Tibial artery (tissue), 4 donors: ENCODE measurements at regions not wholly inside any gene's neighbourhood (a gene's known extent, or its start where the extent isn't known, plus 50 kb on each side); places are given as distances from the start of the nearest gene placed in this dataset.

Experiments used
- DNase-seq, 2 donors: peaks; one replicate each; pipeline ENCODE4 v3.0.0-alpha.2; 2019
- H3K27ac ChIP-seq, 2 donors: fragments of 200-600 bp; sonication (generic) in 1 of 2; 1 replicate in 1 of 2; 2 replicates in 1 of 2; pipeline ENCODE4 v1.5.1; 2018 to 2019; ENCODE audit warnings: mild to moderate bottlenecking in 1 of 2
- H3K27me3 ChIP-seq, 2 donors: fragments of 200-600 bp; sonication (generic) in 1 of 2; one replicate each; pipeline versions ENCODE4 v1.5.1 to v1.6.0; 2016 to 2019
- H3K36me3 ChIP-seq, 3 donors: fragments of 200-600 bp; sonication (generic) in 2 of 3; one replicate each; pipeline ENCODE4 v1.5.1; 2016 to 2019; ENCODE audit warnings: mild to moderate bottlenecking in 2 of 3
- H3K4me1 ChIP-seq, 4 donors: fragments of 200-600 bp; sonication (generic) in 2 of 4; 1 replicate in 3 of 4; 2 replicates in 1 of 4; pipeline ENCODE4 v1.5.1; 2016 to 2019
- H3K4me3 ChIP-seq, 2 donors: fragments of 200-600 bp; sonication (generic) in 1 of 2; 1 replicate in 1 of 2; 2 replicates in 1 of 2; pipeline ENCODE4 v1.5.1; 2018 to 2019; ENCODE audit warnings: mild to moderate bottlenecking in 2 of 2
- H3K9me3 ChIP-seq, 3 donors: fragments of 200-600 bp; sonication (generic) in 1 of 3; one replicate each; pipeline ENCODE4 v1.5.1; 2016 to 2019
- intact Hi-C: fragments of 100-400 bp; cut with DNase I; formaldehyde crosslinking; loops from one replicate; pipeline ENCODE4 v1.15.0; 2023; ENCODE audit warnings: low total_unique reads
- TF ChIP-seq, protein P1 (sequence below), 2 experiments: fragments of 200-600 bp in 1 of 2; fragments of 450-650 bp in 1 of 2; IDR thresholded peaks; one replicate each; pipeline ENCODE4 v1.5.1; 2017 to 2019; ENCODE audit warnings: antibody characterized with exemption in 2 of 2, mild to moderate bottlenecking in 1 of 2, moderate library complexity in 1 of 2

DNA sequence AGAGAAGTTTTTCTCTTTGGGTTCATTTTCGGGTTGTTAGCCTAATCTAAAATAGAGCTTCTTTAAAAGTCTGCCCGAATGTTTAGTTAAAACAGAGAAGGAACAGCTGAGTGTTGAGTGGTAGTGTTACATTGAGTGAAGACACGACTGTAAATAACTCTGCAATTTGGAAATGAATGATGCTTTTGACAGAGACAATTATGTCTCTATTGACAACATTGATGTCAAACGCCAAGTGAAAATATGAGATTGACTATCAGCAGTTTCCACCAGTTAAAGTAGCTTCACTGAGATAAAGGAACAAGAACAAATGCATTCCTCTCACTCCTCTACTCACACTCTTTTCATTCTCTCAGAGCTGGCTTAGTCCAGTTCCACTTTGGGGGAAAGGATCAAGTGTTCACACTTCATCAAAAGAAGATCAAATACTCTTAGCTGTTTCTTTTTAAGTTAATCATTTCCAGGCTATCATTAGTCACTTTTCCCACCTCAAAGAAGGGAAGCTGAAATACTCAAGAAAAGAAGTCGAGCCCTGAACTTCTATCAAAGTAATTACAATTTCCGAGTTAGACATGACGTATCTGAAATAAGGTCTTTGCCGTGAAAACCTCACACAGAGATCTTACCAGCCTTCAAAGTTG, 399.1 kb upstream of the DPH6 start:
- Histone ChIP-seq H3K4me1 (no peaks in the 10 kb centered on the region), H3K36me3 (no peaks in the 10 kb centered on the region), H3K27ac (no peak overlapping the region), H3K27me3 (no peaks in the 10 kb centered on the region), H3K9me3 (no peaks in the 10 kb centered on the region), H3K4me3 (no peak overlapping the region)
- TF ChIP-seq, protein P1, sequence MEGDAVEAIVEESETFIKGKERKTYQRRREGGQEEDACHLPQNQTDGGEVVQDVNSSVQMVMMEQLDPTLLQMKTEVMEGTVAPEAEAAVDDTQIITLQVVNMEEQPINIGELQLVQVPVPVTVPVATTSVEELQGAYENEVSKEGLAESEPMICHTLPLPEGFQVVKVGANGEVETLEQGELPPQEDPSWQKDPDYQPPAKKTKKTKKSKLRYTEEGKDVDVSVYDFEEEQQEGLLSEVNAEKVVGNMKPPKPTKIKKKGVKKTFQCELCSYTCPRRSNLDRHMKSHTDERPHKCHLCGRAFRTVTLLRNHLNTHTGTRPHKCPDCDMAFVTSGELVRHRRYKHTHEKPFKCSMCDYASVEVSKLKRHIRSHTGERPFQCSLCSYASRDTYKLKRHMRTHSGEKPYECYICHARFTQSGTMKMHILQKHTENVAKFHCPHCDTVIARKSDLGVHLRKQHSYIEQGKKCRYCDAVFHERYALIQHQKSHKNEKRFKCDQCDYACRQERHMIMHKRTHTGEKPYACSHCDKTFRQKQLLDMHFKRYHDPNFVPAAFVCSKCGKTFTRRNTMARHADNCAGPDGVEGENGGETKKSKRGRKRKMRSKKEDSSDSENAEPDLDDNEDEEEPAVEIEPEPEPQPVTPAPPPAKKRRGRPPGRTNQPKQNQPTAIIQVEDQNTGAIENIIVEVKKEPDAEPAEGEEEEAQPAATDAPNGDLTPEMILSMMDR (IDR thresholded peaks at IDR 0.05) = no peak
- DNase-seq = no peak
- intact Hi-C loops = no loop called here

DNA sequence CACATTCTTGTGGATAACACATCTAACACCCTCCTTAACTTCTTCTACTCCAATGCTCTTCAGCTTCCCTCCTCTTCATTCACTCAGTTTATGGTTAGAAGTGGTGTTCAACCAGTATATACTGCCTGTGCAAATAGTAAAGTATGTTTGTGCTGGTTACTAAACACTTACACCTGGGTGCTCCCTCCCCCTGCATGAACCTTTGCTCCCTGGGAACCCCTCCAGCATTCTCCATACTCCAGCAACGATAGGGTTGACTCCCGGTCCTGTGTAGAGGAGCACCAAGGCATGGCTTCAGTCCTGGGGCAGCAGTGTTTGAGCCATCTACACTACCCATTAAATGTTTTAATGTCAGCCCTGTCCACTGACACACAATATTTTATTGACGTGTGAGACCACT, 407.5 kb upstream of the DPH6 start:
- TF ChIP-seq, protein P1 (IDR thresholded peaks at IDR 0.05) = no peak
- intact Hi-C loops = no loop called here

DNA sequence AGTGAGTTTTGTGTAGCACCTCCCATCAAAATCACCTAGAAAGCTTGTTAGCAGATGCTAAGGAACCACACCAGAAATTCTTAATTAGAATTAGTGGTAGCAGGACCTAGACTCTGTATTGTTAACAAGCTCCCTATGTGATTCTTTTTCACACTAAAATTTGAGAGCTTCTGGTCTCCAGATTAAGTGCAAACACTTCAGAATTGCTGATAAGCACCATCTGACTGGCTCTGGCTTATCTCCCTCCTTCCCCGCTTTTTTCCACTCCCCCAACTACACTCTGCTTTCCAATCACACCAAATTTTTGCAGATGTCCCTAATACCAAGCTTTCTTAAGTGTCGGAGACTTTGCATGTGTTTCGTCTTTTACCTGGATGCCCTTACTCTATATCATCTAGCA, 410.1 kb upstream of the DPH6 start:
- no peak overlapping the region for H3K4me3 ChIP-seq
- no peak overlapping the region for H3K27ac ChIP-seq
- no peaks in the 10 kb centered on the region for H3K27me3 ChIP-seq
- H3K36me3 ChIP-seq = no peaks in the 10 kb centered on the region
- no peaks in the 10 kb centered on the region for H3K4me1 ChIP-seq
- TF ChIP-seq, protein P1 (IDR thresholded peaks at IDR 0.05) = no peak
- H3K9me3 ChIP-seq = no peaks in the 10 kb centered on the region
- intact Hi-C loops = no loop called here
- no peak for DNase-seq

More for the DNA sequence above, 407.5 kb upstream of the DPH6 start:
- Histone ChIP-seq H3K27me3 (no peaks in the 10 kb centered on the region), H3K27ac (no peak overlapping the region), H3K36me3 (no peaks in the 10 kb centered on the region), H3K4me1 (no peaks in the 10 kb centered on the region), H3K9me3 (no peaks in the 10 kb centered on the region), H3K4me3 (no peak overlapping the region)
- DNase-seq = no peak

DNA sequence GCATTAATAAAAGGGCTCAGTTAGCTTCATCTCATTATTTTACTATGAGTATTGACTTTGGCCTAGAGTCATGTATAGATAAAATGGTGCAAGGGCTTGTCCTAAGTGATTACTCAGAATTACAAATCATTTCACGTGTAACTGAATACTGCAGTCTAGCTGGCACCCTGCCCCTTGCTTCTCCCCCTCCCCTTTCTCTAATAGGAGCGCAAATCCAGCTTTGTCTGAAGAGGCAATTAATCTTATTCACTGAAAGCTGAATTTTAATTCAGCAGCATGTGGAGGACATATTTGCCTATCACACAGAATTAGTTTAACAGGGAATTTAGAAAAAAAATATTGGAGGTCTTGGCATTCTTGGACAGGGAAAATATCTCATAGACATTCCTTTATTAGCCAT, 412.1 kb upstream of the DPH6 start:
- Histone ChIP-seq H3K27ac (no peak overlapping the region), H3K9me3 (no peaks in the 10 kb centered on the region), H3K4me1 (no peaks in the 10 kb centered on the region), H3K27me3 (no peaks in the 10 kb centered on the region), H3K4me3 (no peak overlapping the region), H3K36me3 (no peaks in the 10 kb centered on the region)
- intact Hi-C loops = no loop called here
- DNase-seq = no peak
- TF ChIP-seq, protein P1 (IDR thresholded peaks at IDR 0.05) = no peak

DNA sequence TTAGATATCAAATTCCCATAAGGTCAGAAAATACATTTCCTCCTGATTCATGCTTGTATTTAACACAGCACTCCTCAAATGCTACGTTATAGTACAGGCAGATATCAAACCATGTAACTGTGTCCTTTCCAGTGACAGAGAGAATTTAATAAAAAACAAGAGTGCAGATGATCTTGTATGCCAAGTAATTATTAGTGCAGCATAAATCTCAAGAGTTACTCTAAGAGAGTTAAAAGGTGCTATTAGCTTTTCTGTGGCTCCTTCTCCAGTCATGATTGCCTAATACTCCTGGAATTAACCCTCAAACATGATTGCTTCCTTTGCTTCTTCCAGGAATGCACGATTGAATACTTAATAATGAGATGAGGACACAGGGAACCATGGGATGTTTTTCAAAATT, 413.0 kb upstream of the DPH6 start:
- DNase-seq = no peak
- no peak overlapping the region for H3K4me3 ChIP-seq
- no peaks in the 10 kb centered on the region for H3K9me3 ChIP-seq
- no peak overlapping the region for H3K27ac ChIP-seq
- TF ChIP-seq, protein P1 (IDR thresholded peaks at IDR 0.05) = no peak
- no peaks in the 10 kb centered on the region for H3K36me3 ChIP-seq
- no peaks in the 10 kb centered on the region for H3K27me3 ChIP-seq
- intact Hi-C loops = no loop called here
- no peaks in the 10 kb centered on the region for H3K4me1 ChIP-seq

DNA sequence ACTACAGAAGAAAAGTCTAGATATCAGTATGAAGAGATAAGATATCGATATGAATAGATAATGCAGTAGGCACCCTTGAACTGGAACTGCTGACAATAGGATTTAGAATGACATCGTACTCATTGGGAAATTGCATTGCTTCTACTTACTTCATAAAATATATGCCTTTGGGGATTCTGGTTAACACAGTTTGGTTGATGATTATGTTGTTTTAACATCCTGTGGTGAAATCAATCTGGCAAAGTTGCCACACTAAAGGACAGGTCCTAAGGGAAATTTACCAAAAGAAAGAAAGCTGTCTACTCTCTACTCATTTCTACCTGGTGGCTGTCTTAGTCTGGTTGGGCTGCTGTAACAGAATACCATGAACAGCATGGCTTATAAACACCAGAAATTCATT, 417.4 kb upstream of the DPH6 start:
- DNase-seq = no peak
- Histone ChIP-seq H3K9me3 (no peaks in the 10 kb centered on the region), H3K36me3 (no peaks in the 10 kb centered on the region), H3K4me3 (no peak overlapping the region), H3K4me1 (no peaks in the 10 kb centered on the region), H3K27me3 (no peaks in the 10 kb centered on the region), H3K27ac (no peak overlapping the region)
- intact Hi-C loops = no loop called here
- TF ChIP-seq, protein P1 (IDR thresholded peaks at IDR 0.05) = no peak
